ENCODE measurements at regions not wholly inside any gene's neighbourhood (a gene's known extent, or its start where the extent isn't known, plus 50 kb on each side); places are given as distances from the start of the nearest gene placed in this dataset.

GRCh38 chr18:39753178-39753577 is 2187.6 kb upstream of the CELF4 start:
- TF ChIP-seq FOXM1 (IDR thresholded peaks at IDR 0.05; ENCODE audit: borderline replicate concordance) (no peak), BHLHE40 (IDR thresholded peaks at IDR 0.05; ENCODE audit: borderline replicate concordance) (no peak), SUZ12 (IDR thresholded peaks at IDR 0.05) (no peak), L3MBTL2 (conservative IDR thresholded peaks at IDR 0.05) (no peak), ARNT (IDR thresholded peaks at IDR 0.05) (no peak), FOXA1 (IDR thresholded peaks at IDR 0.05) (no peak), ELF4 (IDR thresholded peaks at IDR 0.05) (no peak), NFRKB (IDR thresholded peaks at IDR 0.05) (no peak), SP1 (IDR thresholded peaks at IDR 0.05) (no peak), TARDBP (IDR thresholded peaks at IDR 0.05) (no peak), ZNF384 (IDR thresholded peaks at IDR 0.05) (no peak), CTBP1 (IDR thresholded peaks at IDR 0.05; ENCODE audit: borderline replicate concordance) (no peak)
- TF ChIP-seq, protein P1, sequence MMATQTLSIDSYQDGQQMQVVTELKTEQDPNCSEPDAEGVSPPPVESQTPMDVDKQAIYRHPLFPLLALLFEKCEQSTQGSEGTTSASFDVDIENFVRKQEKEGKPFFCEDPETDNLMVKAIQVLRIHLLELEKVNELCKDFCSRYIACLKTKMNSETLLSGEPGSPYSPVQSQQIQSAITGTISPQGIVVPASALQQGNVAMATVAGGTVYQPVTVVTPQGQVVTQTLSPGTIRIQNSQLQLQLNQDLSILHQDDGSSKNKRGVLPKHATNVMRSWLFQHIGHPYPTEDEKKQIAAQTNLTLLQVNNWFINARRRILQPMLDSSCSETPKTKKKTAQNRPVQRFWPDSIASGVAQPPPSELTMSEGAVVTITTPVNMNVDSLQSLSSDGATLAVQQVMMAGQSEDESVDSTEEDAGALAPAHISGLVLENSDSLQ (IDR thresholded peaks at IDR 0.05): no peak

Measured in HEK293T (cell line).